ENCODE measurements at regions not wholly inside any gene's neighbourhood (a gene's known extent, or its start where the extent isn't known, plus 50 kb on each side); places are given as distances from the start of the nearest gene placed in this dataset.

GRCh38 chr3:81998907-81999306 lies 237.5 kb upstream of the GBE1 start:
- CTCF ChIA-PET, result no interaction called here
- Histone ChIP-seq H3K4me3 (ENCODE audit: low read depth, low read length) (no peak overlapping the region), H3K36me3 (ENCODE audit: control insufficient read depth, insufficient read depth, low read length) (no peaks in the 10 kb centered on the region)

GRCh38 chr3:81998139-81998755 lies 236.8 kb upstream of the GBE1 start:
- H3K4me3 ChIP-seq (ENCODE audit: low read depth, low read length), result no peak overlapping the region
- no peak for TF ChIP-seq CTCF (IDR thresholded peaks at IDR 0.05; ENCODE audit: insufficient read depth, low read depth, low read length)
- H3K36me3 ChIP-seq (ENCODE audit: control insufficient read depth, insufficient read depth, low read length), result no peaks in the 10 kb centered on the region
- ChIA-PET POLR2A (no interaction called here), CTCF (no interaction called here)
- H3K27me3 ChIP-seq (ENCODE audit: control insufficient read depth, insufficient read depth, low read length), result no peaks in the 10 kb centered on the region
- no peak for DNase-seq (ENCODE audit: low read depth)

More at GRCh38 chr3:81998907-81999306, 237.5 kb upstream of the GBE1 start:
- H3K27me3 ChIP-seq (ENCODE audit: control insufficient read depth, insufficient read depth, low read length), result no peaks in the 10 kb centered on the region
- POLR2A ChIA-PET, result no interaction called here
- DNase-seq (ENCODE audit: low read depth), result no peak
- TF ChIP-seq CTCF (IDR thresholded peaks at IDR 0.05; ENCODE audit: insufficient read depth, low read depth, low read length), result no peak

- CTCF ChIA-PET, result interaction anchor here (0.7 kb wide), 1 partner anchor 120 kb away, joined by 4 read pairs; no protein-coding TSS in a partner anchor
- POLR2A ChIA-PET, result no interaction called here
- no peak for DNase-seq (ENCODE audit: low read depth)
- H3K36me3 ChIP-seq (ENCODE audit: control insufficient read depth, insufficient read depth, low read length), result no peaks in the 10 kb centered on the region
- H3K4me3 ChIP-seq (ENCODE audit: low read depth, low read length), result no peak overlapping the region
- no peaks in the 10 kb centered on the region for H3K27me3 ChIP-seq (ENCODE audit: control insufficient read depth, insufficient read depth, low read length)
- TF ChIP-seq CTCF (IDR thresholded peaks at IDR 0.05; ENCODE audit: insufficient read depth, low read depth, low read length), result no peak
These were observed 235.9 kb upstream of the GBE1 start for GRCh38 chr3:81997390-81997789.

GRCh38 chr3:81995329-81995728 lies 233.9 kb upstream of the GBE1 start:
- no peak for TF ChIP-seq CTCF (IDR thresholded peaks at IDR 0.05; ENCODE audit: insufficient read depth, low read depth, low read length)
- ChIA-PET CTCF (no interaction called here), POLR2A (no interaction called here)
- DNase-seq (ENCODE audit: low read depth), result no peak
- H3K4me3 ChIP-seq (ENCODE audit: low read depth, low read length), result no peak overlapping the region
- no peaks in the 10 kb centered on the region for H3K27me3 ChIP-seq (ENCODE audit: control insufficient read depth, insufficient read depth, low read length)
- no peaks in the 10 kb centered on the region for H3K36me3 ChIP-seq (ENCODE audit: control insufficient read depth, insufficient read depth, low read length)

- POLR2A ChIA-PET, result no interaction called here
- Histone ChIP-seq H3K36me3 (ENCODE audit: control insufficient read depth, insufficient read depth, low read length) (no peaks in the 10 kb centered on the region), H3K27me3 (ENCODE audit: control insufficient read depth, insufficient read depth, low read length) (no peaks in the 10 kb centered on the region), H3K4me3 (ENCODE audit: low read depth, low read length) (no peak overlapping the region)
- no peak for TF ChIP-seq CTCF (IDR thresholded peaks at IDR 0.05; ENCODE audit: insufficient read depth, low read depth, low read length)
- DNase-seq (ENCODE audit: low read depth), result no peak
- CTCF ChIA-PET, result interaction anchor here (1.6 kb wide), 1 partner anchor 40 kb away, joined by 3 read pairs; no protein-coding TSS in a partner anchor
These were observed 228.3 kb upstream of the GBE1 start for GRCh38 chr3:81989758-81990157.
